ENCODE measurements at regions not wholly inside any gene's neighbourhood (a gene's known extent, or its start where the extent isn't known, plus 50 kb on each side); places are given as distances from the start of the nearest gene placed in this dataset.

DNA sequence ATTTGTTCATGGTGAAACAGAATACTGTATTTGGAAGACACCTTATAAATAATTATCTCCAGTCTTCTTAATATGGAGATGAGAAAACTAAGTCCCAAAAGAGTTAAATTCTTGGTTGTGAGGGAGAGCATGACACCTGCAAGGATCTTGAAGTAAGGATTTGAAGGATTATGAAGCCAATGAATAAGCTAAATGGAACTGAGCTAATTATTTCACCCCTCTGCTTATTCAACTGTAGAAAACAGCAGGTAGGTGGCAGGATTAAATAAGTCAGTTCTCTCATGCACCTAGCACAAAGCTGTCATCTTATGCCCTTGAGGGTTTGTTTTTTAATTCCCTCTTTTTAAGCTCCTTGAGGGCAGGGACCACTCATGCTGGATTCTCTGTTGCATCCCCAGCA, 457.3 kb downstream of the ETS1 start:
- TF ChIP-seq, protein P1, sequence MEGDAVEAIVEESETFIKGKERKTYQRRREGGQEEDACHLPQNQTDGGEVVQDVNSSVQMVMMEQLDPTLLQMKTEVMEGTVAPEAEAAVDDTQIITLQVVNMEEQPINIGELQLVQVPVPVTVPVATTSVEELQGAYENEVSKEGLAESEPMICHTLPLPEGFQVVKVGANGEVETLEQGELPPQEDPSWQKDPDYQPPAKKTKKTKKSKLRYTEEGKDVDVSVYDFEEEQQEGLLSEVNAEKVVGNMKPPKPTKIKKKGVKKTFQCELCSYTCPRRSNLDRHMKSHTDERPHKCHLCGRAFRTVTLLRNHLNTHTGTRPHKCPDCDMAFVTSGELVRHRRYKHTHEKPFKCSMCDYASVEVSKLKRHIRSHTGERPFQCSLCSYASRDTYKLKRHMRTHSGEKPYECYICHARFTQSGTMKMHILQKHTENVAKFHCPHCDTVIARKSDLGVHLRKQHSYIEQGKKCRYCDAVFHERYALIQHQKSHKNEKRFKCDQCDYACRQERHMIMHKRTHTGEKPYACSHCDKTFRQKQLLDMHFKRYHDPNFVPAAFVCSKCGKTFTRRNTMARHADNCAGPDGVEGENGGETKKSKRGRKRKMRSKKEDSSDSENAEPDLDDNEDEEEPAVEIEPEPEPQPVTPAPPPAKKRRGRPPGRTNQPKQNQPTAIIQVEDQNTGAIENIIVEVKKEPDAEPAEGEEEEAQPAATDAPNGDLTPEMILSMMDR (IDR thresholded peaks at IDR 0.05), result no peak
- Mint-ChIP-seq H3K36me3 (ENCODE audit: low read depth) (no peaks in the 10 kb centered on the region), H3K4me1 (ENCODE audit: low read depth) (no peaks in the 10 kb centered on the region), H3K27ac (no peak overlapping the region), H3K4me3 (no peak overlapping the region), H3K27me3 (no peaks in the 10 kb centered on the region), H3K9me3 (no peaks in the 10 kb centered on the region)
- ChIA-PET POLR2A (interaction anchor here (0.7 to 0.9 kb wide), 2 partner anchors 13 to 117 kb away, joined by 3 to 4 read pairs; no protein-coding TSS in a partner anchor), CTCF (interaction anchor here (0.8 to 2.8 kb wide), 2 partner anchors 28 to 718 kb away, joined by 3 to 10 read pairs; no protein-coding TSS in a partner anchor)
- intact Hi-C loops (cut with micrococcal nuclease), result no loop called here
- DNase-seq, result no peak
- ATAC-seq, result no peak

DNA sequence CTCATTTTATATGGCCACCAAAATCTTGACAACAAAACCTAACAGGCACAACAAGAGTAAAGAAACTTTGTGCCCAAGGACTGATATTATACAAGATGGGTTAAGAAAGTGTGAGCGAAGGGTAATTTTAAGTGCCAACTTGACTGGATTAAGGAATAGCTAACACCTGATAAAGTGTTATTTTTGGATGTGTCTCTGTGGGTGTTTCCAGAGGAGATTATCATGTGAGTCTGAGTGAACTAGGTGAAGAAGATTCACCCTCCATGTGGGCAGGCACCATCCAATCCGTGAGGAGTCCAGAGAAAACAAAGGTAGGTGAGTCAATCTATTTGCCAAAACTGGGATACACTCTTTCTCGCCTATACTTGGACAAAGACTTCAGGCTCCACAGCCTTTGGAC, 461.6 kb downstream of the ETS1 start:
- POLR2A ChIA-PET, result no interaction called here
- Mint-ChIP-seq H3K27me3 (no peaks in the 10 kb centered on the region), H3K4me3 (no peak overlapping the region), H3K36me3 (ENCODE audit: low read depth) (no peaks in the 10 kb centered on the region), H3K9me3 (no peaks in the 10 kb centered on the region), H3K27ac (no peak overlapping the region), H3K4me1 (ENCODE audit: low read depth) (no peaks in the 10 kb centered on the region)
- TF ChIP-seq, protein P1 (IDR thresholded peaks at IDR 0.05), result no peak
- ATAC-seq (no peak), DNase-seq (no peak)
- intact Hi-C loops (cut with micrococcal nuclease), result no loop called here
- CTCF ChIA-PET, result interaction anchor here (1.3 kb wide), 1 partner anchor 32 kb away, joined by 5 read pairs; no protein-coding TSS in a partner anchor

DNA sequence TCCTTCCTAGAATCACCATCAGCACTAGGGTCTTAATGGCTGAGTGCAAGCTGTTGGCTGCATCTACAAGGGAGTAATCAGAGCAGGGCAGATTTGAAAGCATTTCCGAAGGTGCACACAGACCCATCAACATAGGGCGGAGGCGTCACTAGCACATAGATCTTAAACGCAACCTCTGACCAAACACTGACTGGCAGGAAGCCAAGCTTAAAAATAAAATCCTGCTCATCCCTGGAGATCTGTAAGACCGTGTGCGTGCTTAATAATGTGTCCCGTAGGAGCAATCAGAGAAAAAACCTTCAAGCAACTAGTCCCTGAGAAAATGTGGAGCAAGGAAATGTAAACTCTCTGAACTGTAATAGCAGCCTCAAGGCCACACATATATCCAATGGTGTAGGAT, 470.5 kb downstream of the ETS1 start:
- H3K4me1 Mint-ChIP-seq (ENCODE audit: low read depth), result no peaks in the 10 kb centered on the region
- no peaks in the 10 kb centered on the region for H3K9me3 Mint-ChIP-seq
- no peak overlapping the region for H3K27ac Mint-ChIP-seq
- ATAC-seq, result no peak
- no peaks in the 10 kb centered on the region for H3K27me3 Mint-ChIP-seq
- DNase-seq, result no peak
- intact Hi-C loops (cut with micrococcal nuclease), result no loop called here
- no peaks in the 10 kb centered on the region for H3K36me3 Mint-ChIP-seq (ENCODE audit: low read depth)
- ChIA-PET CTCF (interaction anchor here (1.9 kb wide), 1 partner anchor 40 kb away, joined by 6 read pairs; no protein-coding TSS in a partner anchor), POLR2A (interaction anchor here (1.4 kb wide), 1 partner anchor 13 kb away, joined by 3 read pairs; no protein-coding TSS in a partner anchor)
- no peak overlapping the region for H3K4me3 Mint-ChIP-seq
- TF ChIP-seq, protein P1 (IDR thresholded peaks at IDR 0.05), result no peak

DNA sequence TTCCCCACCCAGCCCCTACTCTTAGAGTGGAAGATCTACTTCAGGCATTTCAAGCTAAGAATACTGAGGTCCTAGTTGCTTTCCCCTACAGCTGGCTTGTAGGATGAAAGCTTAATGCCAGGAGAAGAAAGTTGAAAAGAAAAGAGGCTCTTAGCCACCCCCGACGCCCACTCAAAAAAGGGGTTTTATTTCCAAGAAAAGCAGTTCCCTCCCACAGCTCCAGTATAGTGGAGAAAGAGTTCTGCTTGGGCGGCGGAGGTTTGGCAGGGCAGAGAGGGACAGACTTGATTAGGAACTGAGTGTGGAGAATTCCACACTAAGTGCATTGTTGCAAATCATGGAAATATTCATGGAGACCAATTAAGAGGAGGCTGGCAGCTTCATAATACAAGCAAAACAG, 470.9 kb downstream of the ETS1 start:
- TF ChIP-seq, protein P1 (IDR thresholded peaks at IDR 0.05), result no peak
- H3K4me3 Mint-ChIP-seq, result no peak overlapping the region
- ATAC-seq, result no peak
- H3K27ac Mint-ChIP-seq, result no peak overlapping the region
- H3K9me3 Mint-ChIP-seq, result no peaks in the 10 kb centered on the region
- no peak for DNase-seq
- H3K27me3 Mint-ChIP-seq, result no peaks in the 10 kb centered on the region
- no peaks in the 10 kb centered on the region for H3K4me1 Mint-ChIP-seq (ENCODE audit: low read depth)
- no peaks in the 10 kb centered on the region for H3K36me3 Mint-ChIP-seq (ENCODE audit: low read depth)
- intact Hi-C loops (cut with micrococcal nuclease), result no loop called here
- ChIA-PET POLR2A (interaction anchor here (0.6 to 1.4 kb wide), 2 partner anchors 14 to 51 kb away, joined by 3 read pairs; no protein-coding TSS in a partner anchor), CTCF (interaction anchor here (1.9 kb wide), 1 partner anchor 41 kb away, joined by 6 read pairs; no protein-coding TSS in a partner anchor)

DNA sequence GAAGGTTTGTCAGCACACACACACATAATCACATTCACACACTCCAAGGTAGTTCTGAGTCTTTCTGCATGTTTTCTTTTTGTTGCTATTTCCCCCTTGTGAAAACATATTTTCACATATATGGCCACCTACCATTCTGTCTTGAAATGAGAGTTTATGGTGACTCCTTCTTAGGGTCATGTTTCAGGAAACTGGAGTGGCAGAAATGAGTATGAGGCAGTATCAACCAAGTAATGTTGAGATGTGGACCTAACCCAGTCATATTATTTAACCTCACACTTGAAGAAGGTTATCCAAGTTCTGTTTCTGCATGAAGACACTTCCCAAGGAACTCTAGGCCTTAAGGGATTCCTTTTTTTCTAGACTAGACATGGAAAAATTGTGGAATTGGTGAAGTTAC, 481.4 kb downstream of the ETS1 start:
- intact Hi-C loops (cut with micrococcal nuclease), result loop anchor here (5.0 kb wide), 1 partner anchor 41 kb away; no protein-coding TSS in a partner anchor
- Mint-ChIP-seq H3K36me3 (ENCODE audit: low read depth) (peaks cover 1% of the 10 kb centered on the region), H3K4me1 (ENCODE audit: low read depth) (peaks cover 13% of the 10 kb centered on the region), H3K27ac (no peak overlapping the region), H3K4me3 (no peak overlapping the region), H3K9me3 (peaks cover 3% of the 10 kb centered on the region), H3K27me3 (peaks cover 2% of the 10 kb centered on the region)
- ChIA-PET CTCF (interaction anchor here (1.3 kb wide), 1 partner anchor 52 kb away, joined by 4 read pairs; no protein-coding TSS in a partner anchor), POLR2A (no interaction called here)
- ATAC-seq (no peak), DNase-seq (no peak)
- TF ChIP-seq, protein P1 (IDR thresholded peaks at IDR 0.05), result no peak
